Adrenal gland (tissue), 9 donors: ENCODE measurements at regions not wholly inside any gene's neighbourhood (a gene's known extent, or its start where the extent isn't known, plus 50 kb on each side); places are given as distances from the start of the nearest gene placed in this dataset.

Experiments used
- DNase-seq, 7 donors: peaks; one replicate each; pipeline ENCODE4 v3.0.0-alpha.2; 2019 to 2020
- H3K27ac ChIP-seq, 5 donors: fragments of 200-600 bp; sonication (generic) in 4 of 5; 1 replicate in 3 of 5; 2 replicates in 2 of 5; pipeline versions ENCODE4 v1.5.1 to v1.8.0; 2016 to 2020; ENCODE audit warnings: mild to moderate bottlenecking in 1 of 5
- H3K27me3 ChIP-seq: fragments of 200-600 bp; 2 replicates; pipeline ENCODE4 v1.8.0; 2021
- H3K36me3 ChIP-seq, 2 donors: fragments of 200-600 bp; replicated peaks in 1 of 2; 1 replicate in 1 of 2; 2 replicates in 1 of 2; pipeline versions ENCODE4 v1.5.1 to v1.8.0; 2018 to 2022
- H3K4me1 ChIP-seq, 2 donors: fragments of 200-600 bp; replicated peaks in 1 of 2; 1 replicate in 1 of 2; 2 replicates in 1 of 2; pipeline versions ENCODE4 v1.5.1 to v1.8.0; 2018 to 2021
- H3K4me3 ChIP-seq, 4 donors: fragments of 200-600 bp; sonication (generic) in 3 of 4; one replicate each; pipeline ENCODE4 v1.5.1; 2016 to 2018
- H3K9me3 ChIP-seq, 3 donors: fragments of 200-600 bp; sonication (generic) in 1 of 3; replicated peaks in 1 of 3; 1 replicate in 2 of 3; 2 replicates in 1 of 3; pipeline versions ENCODE4 v1.5.1 to v1.8.0; 2016 to 2021
- CTCF ChIP-seq, 6 experiments: fragments of 450-650 bp in 4 of 6; fragments of 200-600 bp in 2 of 6; sonication (generic) in 1 of 6; IDR thresholded peaks; 1 replicate in 5 of 6; 2 replicates in 1 of 6; pipeline versions ENCODE4 v1.5.1 to v1.8.0; 2016 to 2021; ENCODE audit warnings: antibody characterized with exemption in 6 of 6, mild to moderate bottlenecking in 2 of 6, moderate library complexity in 1 of 6
- POLR2A ChIP-seq, 2 donors: fragments of 450-650 bp; IDR thresholded peaks; one replicate each; pipeline ENCODE4 v1.6.1; 2017; ENCODE audit warnings: antibody characterized with exemption in 2 of 2, mild to moderate bottlenecking in 2 of 2, moderate library complexity in 1 of 2
- WGBS, 4 donors: extraction: QIAGEN DNeasy Blood & Tissue Kit in 2 of 4; methylation state at CpG; one replicate each; pipeline versions ENCODE4 v1.1.5 to v1.1.7; 2013 to 2017; 5-methylcytosine and 5-hydroxymethylcytosine counted together
- intact Hi-C, 2 donors: fragments of 100-400 bp; cut with DNase I; formaldehyde crosslinking; loops; one replicate each; pipeline versions ENCODE4 v1.14.1 to v1.15.0; 2022 to 2023
- donor health status: healthy with polysubstance abuse.
- donor health status: Bipolar disorder and iron deficiency.
- donor health status: DM: yes; HTN: yes; CAD: no.
- donor health status: DM: no; HTN: no; CAD: no.
- donor health status: DM: no; HTN: no; CAD: no.

- WGBS, 4 donors, result 74 to 79% (median 76%) methylated on average over 7 of the region's 7 CpGs
- no peak for TF ChIP-seq CTCF (IDR thresholded peaks at IDR 0.05)
- TF ChIP-seq POLR2A (IDR thresholded peaks at IDR 0.05), result no peak
- Histone ChIP-seq H3K4me1 (no peaks in the 10 kb centered on the region), H3K4me3 (no peak overlapping the region), H3K27me3 (no peaks in the 10 kb centered on the region), H3K9me3 (no peaks in the 10 kb centered on the region), H3K36me3 (no peaks in the 10 kb centered on the region), H3K27ac (no peak overlapping the region)
- intact Hi-C loops, result no loop called here
- no peak for DNase-seq
Observed at GRCh38 chr6:145561095-145562072, 173.9 kb downstream of the EPM2A start.

GRCh38 chr6:145562771-145563615, 172.3 kb downstream of the EPM2A start:
- DNase-seq, result no peak
- Histone ChIP-seq H3K4me1 (no peaks in the 10 kb centered on the region), H3K27ac (no peak overlapping the region), H3K27me3 (no peaks in the 10 kb centered on the region), H3K4me3 (no peak overlapping the region), H3K36me3 (no peaks in the 10 kb centered on the region), H3K9me3 (no peaks in the 10 kb centered on the region)
- TF ChIP-seq POLR2A (IDR thresholded peaks at IDR 0.05) (no peak), CTCF (IDR thresholded peaks at IDR 0.05) (no peak)
- intact Hi-C loops, result no loop called here
- WGBS, 4 donors, result 73 to 81% (median 78%) methylated on average over 10 of the region's 10 CpGs

GRCh38 chr6:145564553-145564952, 170.8 kb downstream of the EPM2A start:
- Histone ChIP-seq H3K4me1 (no peaks in the 10 kb centered on the region), H3K27ac (no peak overlapping the region), H3K9me3 (no peaks in the 10 kb centered on the region), H3K4me3 (no peak overlapping the region), H3K36me3 (no peaks in the 10 kb centered on the region), H3K27me3 (no peaks in the 10 kb centered on the region)
- intact Hi-C loops, result no loop called here
- DNase-seq, result no peak
- TF ChIP-seq POLR2A (IDR thresholded peaks at IDR 0.05), result no peak
- TF ChIP-seq CTCF (IDR thresholded peaks at IDR 0.05), result no peak

- no peaks in the 10 kb centered on the region for H3K27me3 ChIP-seq
- intact Hi-C loops, result no loop called here
- no peaks in the 10 kb centered on the region for H3K36me3 ChIP-seq
- no peak overlapping the region for H3K4me3 ChIP-seq
- TF ChIP-seq CTCF (IDR thresholded peaks at IDR 0.05) (no peak), POLR2A (IDR thresholded peaks at IDR 0.05) (no peak)
- H3K27ac ChIP-seq, result no peak overlapping the region
- H3K9me3 ChIP-seq, result no peaks in the 10 kb centered on the region
- no peaks in the 10 kb centered on the region for H3K4me1 ChIP-seq
- DNase-seq, result no peak
- WGBS, 4 donors, result 53 to 96% (median 69%) methylated on average over 1 of the region's 1 CpG
Observed at GRCh38 chr6:145567684-145568252, 167.6 kb downstream of the EPM2A start.
